ENCODE measurements at regions not wholly inside any gene's neighbourhood (a gene's known extent, or its start where the extent isn't known, plus 50 kb on each side); places are given as distances from the start of the nearest gene placed in this dataset.
A peak's percentile ranks its signal among the peaks of the same experiment; 100 is the strongest.

GRCh38 chr10:108260383-108260906, 1095.9 kb upstream of the SORCS1 start:
- Histone ChIP-seq H3K4me1 (no peaks in the 10 kb centered on the region), H3K27me3 (no peaks in the 10 kb centered on the region), H3K36me3 (no peaks in the 10 kb centered on the region), H3K9me3 (no peaks in the 10 kb centered on the region), H3K4me3 (ENCODE audit: low read depth, low read length) (no peak overlapping the region)
- no peak for DNase-seq
- TF ChIP-seq CTCF (IDR thresholded peaks at IDR 0.05; ENCODE audit: low read depth, low read length), result no peak

GRCh38 chr10:108254089-108254488, 1089.6 kb upstream of the SORCS1 start:
- DNase-seq, result no peak
- Histone ChIP-seq H3K4me3 (ENCODE audit: low read depth, low read length) (no peak overlapping the region), H3K36me3 (no peaks in the 10 kb centered on the region), H3K27me3 (no peaks in the 10 kb centered on the region), H3K9me3 (no peaks in the 10 kb centered on the region), H3K4me1 (peaks cover 24% of the 10 kb centered on the region)
- TF ChIP-seq CTCF (IDR thresholded peaks at IDR 0.05; ENCODE audit: low read depth, low read length), result no peak

GRCh38 chr10:108252771-108253170, 1088.3 kb upstream of the SORCS1 start:
- Histone ChIP-seq H3K9me3 (no peaks in the 10 kb centered on the region), H3K4me1 (peaks cover 24% of the 10 kb centered on the region), H3K4me3 (ENCODE audit: low read depth, low read length) (no peak overlapping the region), H3K27me3 (no peaks in the 10 kb centered on the region), H3K36me3 (no peaks in the 10 kb centered on the region)
- no peak for TF ChIP-seq CTCF (IDR thresholded peaks at IDR 0.05; ENCODE audit: low read depth, low read length)
- DNase-seq, result no peak

- Histone ChIP-seq H3K36me3 (no peaks in the 10 kb centered on the region), H3K9me3 (no peaks in the 10 kb centered on the region), H3K27me3 (no peaks in the 10 kb centered on the region), H3K4me1 (peaks cover 24% of the 10 kb centered on the region), H3K4me3 (ENCODE audit: low read depth, low read length) (no peak overlapping the region)
- peak; percentile 72 for DNase-seq
- TF ChIP-seq CTCF (IDR thresholded peaks at IDR 0.05; ENCODE audit: low read depth, low read length), result no peak
These were observed 1086.6 kb upstream of the SORCS1 start for GRCh38 chr10:108250936-108251620.

GRCh38 chr10:108249940-108250339, 1085.4 kb upstream of the SORCS1 start:
- peaks cover 24% of the 10 kb centered on the region for H3K4me1 ChIP-seq
- peak; percentile 38 for TF ChIP-seq CTCF (IDR thresholded peaks at IDR 0.05; ENCODE audit: low read depth, low read length)
- H3K27me3 ChIP-seq, result no peaks in the 10 kb centered on the region
- no peaks in the 10 kb centered on the region; the same call in 1 of the 2 replicates for H3K9me3 ChIP-seq
- no peak for DNase-seq
- no peak overlapping the region for H3K4me3 ChIP-seq (ENCODE audit: low read depth, low read length)
- no peaks in the 10 kb centered on the region for H3K36me3 ChIP-seq

- TF ChIP-seq CTCF (IDR thresholded peaks at IDR 0.05; ENCODE audit: low read depth, low read length), result no peak
- Histone ChIP-seq H3K4me1 (no peaks in the 10 kb centered on the region), H3K9me3 (no peaks in the 10 kb centered on the region; the same call in 1 of the 2 replicates)
These were observed 1080.1 kb upstream of the SORCS1 start for GRCh38 chr10:108244443-108245228.

More at GRCh38 chr10:108244443-108245228, 1080.1 kb upstream of the SORCS1 start:
- Histone ChIP-seq H3K27me3 (no peaks in the 10 kb centered on the region), H3K4me3 (ENCODE audit: low read depth, low read length) (no peak overlapping the region), H3K36me3 (no peaks in the 10 kb centered on the region)
- DNase-seq, result no peak
